GM23338 (cell line): ENCODE measurements at regions not wholly inside any gene's neighbourhood (a gene's known extent, or its start where the extent isn't known, plus 50 kb on each side); places are given as distances from the start of the nearest gene placed in this dataset.

Experiments
- ATAC-seq: fragments of 200-7000 bp; cut with Tn5 transposase; 3 replicates; pipeline ENCODE4 v1.9.1; 2020
- DNase-seq: peaks from one replicate; pipeline ENCODE4 v3.0.0-alpha.2; 2015; ENCODE audit warnings: low spot score
- H2AFZ ChIP-seq: fragments of 200-600 bp; sonication (generic); 2 replicates; pipeline ENCODE4 v1.8.0; 2016; ENCODE audit warnings: antibody characterized with exemption, mild to moderate bottlenecking, moderate library complexity
- H3F3A ChIP-seq: fragments of 200-600 bp; sonication (generic); replicated peaks from 2 replicates; pipeline ENCODE4 v1.8.0; 2017; ENCODE audit warnings: antibody characterized with exemption, mixed run types, low read depth
- H3K27ac ChIP-seq: fragments of 200-600 bp; sonication (generic); 2 replicates; pipeline ENCODE4 v1.6.1; 2016; ENCODE audit warnings: low read depth
- H3K27me3 ChIP-seq: fragments of 200-600 bp; sonication (generic); 2 replicates; pipeline ENCODE4 v1.8.0; 2016; ENCODE audit warnings: mild to moderate bottlenecking, mixed run types, moderate library complexity; ENCODE audit not compliant: insufficient read depth
- H3K36me3 ChIP-seq: fragments of 200-600 bp; sonication (generic); 2 replicates; pipeline ENCODE4 v1.8.0; 2016; ENCODE audit warnings: mild to moderate bottlenecking; ENCODE audit not compliant: insufficient read depth
- H3K4me1 ChIP-seq: fragments of 200-600 bp; sonication (generic); 2 replicates; pipeline ENCODE4 v1.8.0; 2016; ENCODE audit warnings: mild to moderate bottlenecking, moderate library complexity; ENCODE audit not compliant: insufficient read depth
- H3K4me2 ChIP-seq: fragments of 200-600 bp; sonication (generic); 2 replicates; pipeline ENCODE4 v1.7.1; 2017; ENCODE audit warnings: mixed run types
- H3K4me3 ChIP-seq: fragments of 200-600 bp; sonication (generic); 2 replicates; pipeline ENCODE4 v1.6.1; 2016; ENCODE audit warnings: mixed run types
- H3K79me2 ChIP-seq: fragments of 200-600 bp; sonication (generic); replicated peaks from 2 replicates; pipeline ENCODE4 v1.8.0; 2017; ENCODE audit warnings: mild to moderate bottlenecking; ENCODE audit not compliant: insufficient read depth
- H3K9me2 ChIP-seq: fragments of 200-600 bp; sonication (generic); 2 replicates; pipeline ENCODE4 v1.8.0; 2017; ENCODE audit not compliant: insufficient read depth
- H4K20me1 ChIP-seq: fragments of 200-600 bp; sonication (generic); replicated peaks from 2 replicates; pipeline ENCODE4 v1.8.0; 2017; ENCODE audit warnings: mild to moderate bottlenecking; ENCODE audit not compliant: insufficient read depth
- H3K27ac Mint-ChIP-seq: 2 replicates; pipeline ENCODE4 v1.8.0; 2020; ENCODE audit warnings: inconsistent platforms, mild to moderate bottlenecking, moderate library complexity, mixed read lengths
- H3K27me3 Mint-ChIP-seq: 3 replicates; pipeline ENCODE4 v1.8.0; 2022; ENCODE audit warnings: low read depth, mild to moderate bottlenecking, moderate library complexity, mixed read lengths, inconsistent platforms; ENCODE audit not compliant: insufficient read depth, poor library complexity
- H3K36me3 Mint-ChIP-seq: 3 replicates; pipeline ENCODE4 v1.8.0; 2021; ENCODE audit warnings: low read depth, mild to moderate bottlenecking, inconsistent platforms, moderate library complexity, mixed read lengths
- H3K4me1 Mint-ChIP-seq: 3 replicates; pipeline ENCODE4 v1.8.0; 2020; ENCODE audit warnings: mild to moderate bottlenecking, inconsistent platforms, mixed read lengths
- H3K4me3 Mint-ChIP-seq: 3 replicates; pipeline ENCODE4 v1.8.0; 2021; ENCODE audit warnings: moderate library complexity, mild to moderate bottlenecking, inconsistent platforms, mixed read lengths
- H3K9me3 Mint-ChIP-seq: 3 replicates; pipeline ENCODE4 v1.8.0; 2020; ENCODE audit warnings: moderate library complexity, mild to moderate bottlenecking, inconsistent platforms, mixed read lengths
- CREB1 ChIP-seq: fragments of 250-450 bp; sonication (Bioruptor Pico); IDR thresholded peaks from 2 replicates; pipeline ENCODE4 v1.5.0; 2020; ENCODE audit warnings: low read depth, mild to moderate bottlenecking, moderate library complexity
- EZH2phosphoT487 ChIP-seq: fragments of 200-600 bp; sonication (generic); IDR thresholded peaks from one replicate; pipeline ENCODE4 v1.8.1; 2018; ENCODE audit warnings: antibody characterized with exemption; ENCODE audit not compliant: unreplicated experiment
- JUNB ChIP-seq: IDR thresholded peaks from one replicate; pipeline ENCODE4 v1.6.1; 2016; ENCODE audit warnings: antibody characterized with exemption; ENCODE audit not compliant: unreplicated experiment
- NANOG ChIP-seq: IDR thresholded peaks from 2 replicates; pipeline ENCODE4 v1.6.1; 2016; ENCODE audit warnings: antibody characterized with exemption, borderline replicate concordance
- POLR2AphosphoS5 ChIP-seq: IDR thresholded peaks from 2 replicates; pipeline ENCODE4 v1.6.1; 2016; ENCODE audit warnings: antibody characterized with exemption, low read depth
- ZNF114 ChIP-seq: fragments of 250-450 bp; sonication (Bioruptor Pico); IDR thresholded peaks from 2 replicates; pipeline ENCODE4 v1.5.0; 2020; ENCODE audit warnings: mild to moderate bottlenecking, moderate library complexity
- ZNF331 ChIP-seq: fragments of 250-450 bp; sonication (Bioruptor Pico); IDR thresholded peaks from 2 replicates; pipeline ENCODE4 v1.5.0; 2020; ENCODE audit warnings: low read depth, mild to moderate bottlenecking, moderate library complexity
- TF ChIP-seq, protein P1 (sequence below), 2 experiments: fragments of 200-600 bp in 1 of 2; sonication (generic) in 1 of 2; conservative IDR thresholded peaks; 2 replicates each; pipeline versions ENCODE4 v1.5.1 to v1.6.1; 2016 to 2017; ENCODE audit warnings: antibody characterized with exemption in 2 of 2, low read depth in 2 of 2, mild to moderate bottlenecking in 2 of 2, moderate library complexity in 1 of 2
- TF ChIP-seq, protein P2 (sequence below): IDR thresholded peaks from one replicate; pipeline ENCODE4 v1.6.1; 2018; ENCODE audit warnings: antibody characterized with exemption; ENCODE audit not compliant: unreplicated experiment

DNA sequence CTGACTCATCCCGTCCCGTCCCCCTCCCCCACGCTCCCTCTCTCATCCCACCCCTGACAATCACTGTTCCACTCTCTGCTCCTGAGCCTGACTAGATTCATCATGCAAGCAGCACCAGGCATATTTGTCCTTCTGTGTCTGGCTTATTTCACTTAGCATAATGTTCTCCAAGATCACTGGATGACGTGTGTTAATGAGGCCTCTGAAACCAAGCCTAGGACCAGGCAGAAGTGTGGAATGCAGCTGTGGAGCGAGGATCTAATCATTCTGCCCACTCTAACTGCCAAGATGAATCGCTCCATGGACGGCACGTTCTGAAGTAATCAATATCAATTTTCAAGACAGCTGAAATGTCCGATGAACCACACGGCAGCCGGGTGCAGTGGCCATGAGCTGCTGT lies 122.4 kb upstream of the ZNF236 start (continued):
- TF ChIP-seq, protein P1, sequence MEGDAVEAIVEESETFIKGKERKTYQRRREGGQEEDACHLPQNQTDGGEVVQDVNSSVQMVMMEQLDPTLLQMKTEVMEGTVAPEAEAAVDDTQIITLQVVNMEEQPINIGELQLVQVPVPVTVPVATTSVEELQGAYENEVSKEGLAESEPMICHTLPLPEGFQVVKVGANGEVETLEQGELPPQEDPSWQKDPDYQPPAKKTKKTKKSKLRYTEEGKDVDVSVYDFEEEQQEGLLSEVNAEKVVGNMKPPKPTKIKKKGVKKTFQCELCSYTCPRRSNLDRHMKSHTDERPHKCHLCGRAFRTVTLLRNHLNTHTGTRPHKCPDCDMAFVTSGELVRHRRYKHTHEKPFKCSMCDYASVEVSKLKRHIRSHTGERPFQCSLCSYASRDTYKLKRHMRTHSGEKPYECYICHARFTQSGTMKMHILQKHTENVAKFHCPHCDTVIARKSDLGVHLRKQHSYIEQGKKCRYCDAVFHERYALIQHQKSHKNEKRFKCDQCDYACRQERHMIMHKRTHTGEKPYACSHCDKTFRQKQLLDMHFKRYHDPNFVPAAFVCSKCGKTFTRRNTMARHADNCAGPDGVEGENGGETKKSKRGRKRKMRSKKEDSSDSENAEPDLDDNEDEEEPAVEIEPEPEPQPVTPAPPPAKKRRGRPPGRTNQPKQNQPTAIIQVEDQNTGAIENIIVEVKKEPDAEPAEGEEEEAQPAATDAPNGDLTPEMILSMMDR (conservative IDR thresholded peaks at IDR 0.05; ENCODE audit: low read depth in 2 of 2), result no peak
- TF ChIP-seq, protein P2, sequence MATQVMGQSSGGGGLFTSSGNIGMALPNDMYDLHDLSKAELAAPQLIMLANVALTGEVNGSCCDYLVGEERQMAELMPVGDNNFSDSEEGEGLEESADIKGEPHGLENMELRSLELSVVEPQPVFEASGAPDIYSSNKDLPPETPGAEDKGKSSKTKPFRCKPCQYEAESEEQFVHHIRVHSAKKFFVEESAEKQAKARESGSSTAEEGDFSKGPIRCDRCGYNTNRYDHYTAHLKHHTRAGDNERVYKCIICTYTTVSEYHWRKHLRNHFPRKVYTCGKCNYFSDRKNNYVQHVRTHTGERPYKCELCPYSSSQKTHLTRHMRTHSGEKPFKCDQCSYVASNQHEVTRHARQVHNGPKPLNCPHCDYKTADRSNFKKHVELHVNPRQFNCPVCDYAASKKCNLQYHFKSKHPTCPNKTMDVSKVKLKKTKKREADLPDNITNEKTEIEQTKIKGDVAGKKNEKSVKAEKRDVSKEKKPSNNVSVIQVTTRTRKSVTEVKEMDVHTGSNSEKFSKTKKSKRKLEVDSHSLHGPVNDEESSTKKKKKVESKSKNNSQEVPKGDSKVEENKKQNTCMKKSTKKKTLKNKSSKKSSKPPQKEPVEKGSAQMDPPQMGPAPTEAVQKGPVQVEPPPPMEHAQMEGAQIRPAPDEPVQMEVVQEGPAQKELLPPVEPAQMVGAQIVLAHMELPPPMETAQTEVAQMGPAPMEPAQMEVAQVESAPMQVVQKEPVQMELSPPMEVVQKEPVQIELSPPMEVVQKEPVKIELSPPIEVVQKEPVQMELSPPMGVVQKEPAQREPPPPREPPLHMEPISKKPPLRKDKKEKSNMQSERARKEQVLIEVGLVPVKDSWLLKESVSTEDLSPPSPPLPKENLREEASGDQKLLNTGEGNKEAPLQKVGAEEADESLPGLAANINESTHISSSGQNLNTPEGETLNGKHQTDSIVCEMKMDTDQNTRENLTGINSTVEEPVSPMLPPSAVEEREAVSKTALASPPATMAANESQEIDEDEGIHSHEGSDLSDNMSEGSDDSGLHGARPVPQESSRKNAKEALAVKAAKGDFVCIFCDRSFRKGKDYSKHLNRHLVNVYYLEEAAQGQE, result no peak
- TF ChIP-seq NANOG, result no peak
- TF ChIP-seq EZH2phosphoT487, result no peak
- TF ChIP-seq POLR2AphosphoS5, result no peak
- no peak for TF ChIP-seq ZNF114 (CRISPR knock-in tag)
- TF ChIP-seq ZNF331 (CRISPR knock-in tag), result no peak

DNA sequence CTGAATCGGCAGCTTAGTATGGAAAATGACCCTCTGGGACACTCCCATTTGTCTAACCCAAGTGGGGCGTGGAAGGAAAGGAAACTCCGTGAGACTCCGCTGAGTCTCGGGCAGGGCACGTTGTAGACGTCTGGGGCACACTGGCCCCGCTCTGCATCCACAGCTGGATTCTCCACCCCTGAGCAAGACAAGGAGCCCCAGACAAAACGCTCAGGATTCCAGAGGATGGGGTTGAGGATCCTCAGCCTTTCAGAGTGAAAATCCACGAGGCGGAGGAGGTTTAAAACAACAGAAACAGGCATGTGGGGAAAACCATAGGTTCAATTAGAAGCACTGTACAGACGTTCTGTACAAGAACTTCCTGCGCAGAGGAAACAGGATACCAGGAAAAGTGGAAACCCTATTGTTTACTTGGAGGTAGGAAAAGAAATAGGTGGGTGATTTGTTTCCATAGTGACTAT lies 124.9 kb upstream of the ZNF236 start:
- Mint-ChIP-seq H3K4me3 (no peak overlapping the region), H3K4me1 (peaks cover 8% of the 10 kb centered on the region), H3K27ac (peak overlapping the region; percentile 54; the same call in 1 of the 2 replicates), H3K27me3 (peaks cover 2% of the 10 kb centered on the region), H3K9me3 (peaks cover 8% of the 10 kb centered on the region; the same call in 1 of the 3 replicates), H3K36me3 (peaks cover 6% of the 10 kb centered on the region; the same call in 2 of the 3 replicates)
- no peaks in the 10 kb centered on the region for H3K27me3 ChIP-seq
- no peaks in the 10 kb centered on the region for H3K79me2 ChIP-seq
- H3K27ac ChIP-seq, result no peak overlapping the region
- no peaks in the 10 kb centered on the region for H3K36me3 ChIP-seq
- ATAC-seq (peak; percentile 74), DNase-seq (peak; percentile 36)
- peaks cover 12% of the 10 kb centered on the region; the same call in 1 of the 2 replicates for H3K4me1 ChIP-seq
- no peaks in the 10 kb centered on the region for H4K20me1 ChIP-seq
- H3K4me2 ChIP-seq, result 0 out of 2 replicates have a peak overlapping the region, but pooled peaks have one; percentile 18
- H3K9me2 ChIP-seq, result no peaks in the 10 kb centered on the region
- H2AFZ ChIP-seq, result peak overlapping the region; percentile 94
- H3F3A ChIP-seq, result no peaks in the 10 kb centered on the region
- H3K4me3 ChIP-seq, result no peak overlapping the region
- TF ChIP-seq JUNB, result no peak
- TF ChIP-seq, protein P1 (conservative IDR thresholded peaks at IDR 0.05; ENCODE audit: low read depth in 2 of 2), result no peak
- no peak for TF ChIP-seq CREB1
- TF ChIP-seq, protein P2, result no peak
